ENCODE measurements at regions not wholly inside any gene's neighbourhood (a gene's known extent, or its start where the extent isn't known, plus 50 kb on each side); places are given as distances from the start of the nearest gene placed in this dataset.

DNA sequence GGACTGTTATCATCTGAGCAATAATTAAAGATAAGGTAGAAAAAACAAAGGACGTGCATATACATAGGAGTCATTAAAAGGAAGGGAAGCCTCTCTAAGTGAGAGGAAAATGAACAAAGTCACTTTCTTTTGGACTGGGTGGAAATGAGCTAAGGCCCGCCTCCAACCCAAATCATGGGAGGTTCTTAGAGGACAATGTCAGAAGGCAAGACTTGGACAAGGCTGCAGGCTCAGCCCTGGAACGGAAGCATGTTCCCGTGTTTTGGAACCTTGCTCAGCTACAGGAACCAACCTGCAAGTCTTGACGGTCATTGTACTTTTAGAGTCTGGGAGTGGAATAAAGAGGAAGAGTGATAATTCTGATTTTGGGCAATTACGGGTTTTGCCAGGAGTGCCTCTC, 59.4 kb upstream of the EPB41L3 start:
- intact Hi-C loops (cut with DNase I), result no loop called here
- no peak for DNase-seq

DNA sequence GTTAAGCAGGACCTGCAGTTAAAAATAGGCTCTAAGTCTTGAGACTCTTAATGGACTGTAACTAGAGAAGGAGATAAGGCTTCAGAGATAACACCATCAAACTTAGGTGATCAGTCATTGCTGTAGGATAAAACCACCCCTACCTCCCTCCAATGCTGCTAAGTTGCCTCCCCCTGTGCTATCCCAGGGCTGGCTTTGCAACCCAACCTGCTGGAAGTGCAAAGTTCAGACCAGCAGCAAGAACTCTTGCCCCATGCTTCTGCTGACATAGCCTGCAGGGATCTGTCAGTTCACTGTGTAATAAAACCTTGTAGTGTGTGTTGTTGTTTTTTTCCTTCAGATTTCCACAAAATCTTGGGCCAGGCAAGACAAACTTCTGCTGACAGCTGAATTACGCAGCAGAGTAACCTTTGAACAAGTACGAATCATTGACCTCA, 57.4 kb upstream of the EPB41L3 start:
- intact Hi-C loops (cut with DNase I), result loop anchor here (2.0 kb wide), 1 partner anchor 242 kb away; no protein-coding TSS in a partner anchor
- no peak for DNase-seq

DNA sequence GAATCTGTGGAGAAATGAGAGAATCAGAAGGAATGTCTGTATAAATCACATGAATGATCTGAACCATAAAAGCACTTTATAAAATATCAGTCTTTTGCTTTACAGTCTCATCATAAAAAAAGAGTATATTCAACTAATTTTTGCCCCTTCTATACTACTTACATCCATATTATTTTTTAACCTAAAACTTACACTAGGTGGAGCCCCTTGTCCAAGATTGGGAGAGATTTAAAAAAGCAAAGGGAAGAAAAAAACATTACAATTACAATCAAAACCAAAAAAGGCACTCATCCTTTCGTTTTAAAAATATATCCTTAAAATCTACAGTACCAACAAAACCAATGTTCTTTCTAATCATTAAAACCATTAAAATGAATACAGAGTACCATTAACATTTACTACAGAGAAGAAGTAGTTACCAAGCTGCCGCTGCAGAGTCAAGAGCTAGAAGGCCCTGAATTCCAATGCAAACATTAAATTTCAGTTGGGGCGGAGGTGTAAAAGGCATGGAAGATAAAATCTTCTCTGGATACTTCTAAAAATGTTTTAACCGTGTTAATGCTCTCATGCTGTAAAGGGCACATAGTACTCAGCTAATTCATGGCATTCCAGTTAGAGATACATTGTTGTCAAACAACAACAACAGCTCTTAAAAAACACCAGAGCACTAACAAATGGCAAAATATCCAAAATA, 56.7 kb upstream of the EPB41L3 start:
- DNase-seq, result no peak
- intact Hi-C loops (cut with DNase I), result loop anchor here (2.0 kb wide), 1 partner anchor 242 kb away; no protein-coding TSS in a partner anchor

DNA sequence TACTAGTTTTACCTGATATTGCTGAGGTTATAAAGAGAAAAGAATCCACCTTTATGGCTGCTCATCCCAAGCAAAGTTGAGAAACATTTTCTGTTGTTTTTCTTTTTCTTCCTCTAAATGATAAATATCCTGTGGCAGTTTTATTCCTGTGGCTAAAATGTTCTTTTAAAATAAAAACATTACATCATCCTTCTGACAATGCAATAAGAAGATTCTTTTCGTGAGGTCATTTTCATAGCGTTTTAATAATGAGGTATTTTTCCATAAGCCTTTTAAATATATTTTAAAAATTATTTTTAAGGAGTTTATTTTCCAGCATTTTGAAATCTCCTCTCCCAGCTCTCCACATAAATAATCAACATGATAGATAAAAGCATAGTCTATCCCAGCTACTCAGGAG, 52.8 kb upstream of the EPB41L3 start:
- intact Hi-C loops (cut with DNase I), result no loop called here
- no peak for DNase-seq
